ENCODE measurements at regions not wholly inside any gene's neighbourhood (a gene's known extent, or its start where the extent isn't known, plus 50 kb on each side); places are given as distances from the start of the nearest gene placed in this dataset.
"Not testable (repeated sequence)": the region's sequence is repeated elsewhere in the genome, so short reads cannot be mapped to it uniquely, and the experiment has no call there.

DNA sequence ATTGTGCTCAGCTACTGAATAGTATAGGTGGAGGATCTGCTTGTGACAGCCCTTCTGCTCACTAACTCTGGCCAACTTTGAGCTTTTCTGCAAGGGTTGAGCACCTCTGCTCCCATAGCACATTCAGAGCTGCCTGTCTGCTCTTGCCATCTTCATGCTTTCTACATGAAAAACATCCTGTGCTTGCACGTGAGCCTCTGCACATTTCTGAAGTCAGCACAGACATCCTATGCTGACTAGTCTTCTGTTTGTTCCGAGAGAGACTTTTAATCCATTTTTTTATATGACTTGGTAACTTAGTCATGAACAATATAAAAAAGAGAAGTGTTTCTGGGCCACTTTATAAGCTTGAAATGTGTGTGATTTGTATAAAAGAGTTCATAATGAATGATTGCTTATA is 969.3 kb downstream of the TMTC2 start:
- DNase-seq, result no peak

DNA sequence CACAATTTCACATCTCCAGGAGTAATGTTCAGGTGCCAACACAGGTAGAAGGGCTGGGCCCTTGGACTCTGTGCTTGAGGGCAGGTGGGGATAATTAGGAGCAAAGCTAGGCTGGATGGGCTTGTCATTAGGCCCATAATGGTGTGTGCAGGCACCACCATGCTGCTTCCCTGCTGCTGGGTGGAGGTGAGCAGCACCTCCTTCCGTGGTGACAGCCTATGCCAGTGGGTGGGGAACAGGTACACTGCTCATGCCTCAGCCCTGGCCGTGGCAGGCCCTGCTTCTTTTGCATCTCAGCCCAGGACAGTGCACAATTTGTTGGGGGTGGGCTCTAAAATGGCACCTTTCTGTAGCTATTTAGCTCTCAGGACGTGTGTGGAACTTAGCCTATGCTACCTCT is 955.5 kb downstream of the TMTC2 start:
- no peak for DNase-seq

DNA sequence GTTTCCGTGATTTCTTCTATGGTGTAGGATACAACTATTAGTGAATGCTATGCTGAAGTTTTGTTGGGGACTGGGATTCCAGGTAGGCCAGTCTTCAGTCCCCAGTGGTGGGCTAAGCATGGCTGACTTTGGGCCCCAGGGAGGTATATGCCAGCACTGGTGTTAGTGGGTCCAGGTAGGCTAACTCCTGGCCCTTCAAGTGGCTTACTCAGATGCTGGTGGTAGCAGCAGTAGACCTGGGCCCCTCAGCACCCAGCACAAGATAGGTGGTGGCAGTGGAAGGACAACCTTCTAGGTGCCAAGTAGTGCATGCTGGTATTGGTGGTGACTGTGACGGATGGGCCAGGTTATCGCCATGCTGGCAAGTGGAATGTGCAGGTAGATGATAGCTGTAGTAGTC is 955.1 kb downstream of the TMTC2 start:
- no peak for DNase-seq

DNA sequence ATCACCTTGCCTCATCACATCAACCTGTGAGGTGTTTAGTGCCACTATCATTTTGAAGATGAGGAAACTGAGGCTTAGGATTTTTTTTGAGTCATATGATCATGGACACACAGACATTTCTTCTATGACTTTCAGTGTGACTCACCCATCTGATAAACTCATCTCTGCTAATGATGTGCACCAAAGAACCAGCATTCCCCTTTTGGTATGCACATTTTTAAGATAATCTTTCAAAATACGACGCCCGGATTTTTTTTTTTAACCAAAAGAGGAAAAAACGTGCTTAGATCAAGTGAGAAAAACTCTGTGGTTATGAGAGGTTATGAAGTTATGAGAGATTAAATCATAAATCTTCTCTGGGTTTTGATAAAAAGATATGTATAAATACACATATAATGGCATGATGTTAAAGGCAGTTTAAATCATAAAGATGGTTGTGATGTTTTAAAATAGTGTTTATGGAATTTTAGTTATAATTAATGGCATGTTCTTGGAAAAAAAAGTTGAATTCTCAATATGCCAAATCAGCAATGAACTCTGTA is 948.1 kb downstream of the TMTC2 start:
- no peak for DNase-seq

DNA sequence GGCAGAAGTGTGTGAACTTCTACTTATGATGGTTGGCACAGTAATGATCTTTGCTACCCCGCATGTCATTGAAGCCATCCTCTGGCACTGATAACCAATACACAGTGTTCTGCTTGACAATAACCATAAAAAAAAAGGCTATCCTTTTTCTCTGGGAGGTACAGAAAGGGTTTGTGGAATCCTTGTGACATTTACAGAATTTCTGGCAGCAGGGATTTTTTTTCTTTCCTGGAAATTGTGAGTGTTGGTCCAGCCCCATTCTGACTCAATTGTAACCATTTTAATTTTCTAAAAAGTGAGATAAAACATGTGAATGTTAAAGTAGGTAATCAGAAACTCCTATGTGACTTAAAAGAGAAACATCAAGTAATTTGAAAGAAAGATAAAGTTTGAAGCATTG is 943.8 kb downstream of the TMTC2 start:
- no peak for DNase-seq

DNA sequence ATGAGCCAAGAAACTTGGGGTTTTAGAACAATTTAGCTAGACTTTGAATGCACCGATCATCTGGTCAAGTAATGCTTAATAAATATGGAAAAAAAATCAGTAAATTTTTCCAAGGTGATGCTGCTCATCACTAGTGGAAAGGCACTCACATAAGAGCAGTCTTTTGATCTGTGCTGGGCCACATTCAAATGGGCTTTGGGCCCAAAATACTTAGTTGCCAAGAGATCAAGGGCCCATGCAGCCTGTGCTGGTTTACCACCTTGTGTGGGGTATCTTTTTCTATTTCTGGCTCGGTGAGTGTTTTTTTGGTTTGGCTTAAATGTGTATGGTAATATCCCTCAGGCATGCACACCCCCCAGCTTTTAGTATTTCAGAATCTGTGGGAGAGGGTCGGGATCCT is 943.2 kb downstream of the TMTC2 start:
- DNase-seq, result no peak

DNA sequence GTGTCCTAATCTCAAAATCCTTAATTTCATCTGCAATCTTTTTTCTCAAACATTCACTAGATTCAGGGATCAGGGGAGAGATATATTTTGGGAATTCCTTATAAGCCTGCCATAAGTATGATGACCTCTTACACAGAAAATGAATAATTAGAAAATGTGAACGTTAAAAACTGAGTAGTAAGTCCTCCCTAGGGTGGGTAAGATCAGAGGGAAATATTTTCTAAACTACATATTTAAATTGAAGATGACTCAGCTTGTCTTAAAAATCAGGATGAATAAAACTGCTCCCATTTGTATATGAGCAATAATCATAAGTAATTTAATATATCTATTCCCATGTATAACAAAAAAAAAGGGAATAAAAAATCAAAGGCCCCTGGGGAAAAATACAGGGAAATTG is 935.5 kb downstream of the TMTC2 start:
- DNase-seq, result no peak

DNA sequence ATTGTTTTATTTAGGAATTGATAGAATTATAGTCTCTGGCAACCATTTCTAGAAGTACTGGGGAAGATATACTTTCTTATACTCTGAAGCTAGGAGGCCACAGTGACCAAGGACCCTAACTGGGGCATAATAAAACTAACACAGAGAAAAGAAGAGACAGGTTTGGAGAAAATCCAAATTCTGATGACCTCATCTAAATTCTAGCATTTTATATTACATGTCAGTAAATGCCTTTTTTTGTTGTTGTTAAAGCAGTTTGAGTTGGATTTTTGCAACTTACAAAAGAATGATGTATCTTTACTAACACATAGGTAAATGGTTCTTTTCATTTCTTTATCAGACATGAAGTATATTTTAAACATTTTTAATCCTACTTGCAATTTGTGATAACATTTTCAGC is 933.3 kb downstream of the TMTC2 start:
- DNase-seq, result no peak

DNA sequence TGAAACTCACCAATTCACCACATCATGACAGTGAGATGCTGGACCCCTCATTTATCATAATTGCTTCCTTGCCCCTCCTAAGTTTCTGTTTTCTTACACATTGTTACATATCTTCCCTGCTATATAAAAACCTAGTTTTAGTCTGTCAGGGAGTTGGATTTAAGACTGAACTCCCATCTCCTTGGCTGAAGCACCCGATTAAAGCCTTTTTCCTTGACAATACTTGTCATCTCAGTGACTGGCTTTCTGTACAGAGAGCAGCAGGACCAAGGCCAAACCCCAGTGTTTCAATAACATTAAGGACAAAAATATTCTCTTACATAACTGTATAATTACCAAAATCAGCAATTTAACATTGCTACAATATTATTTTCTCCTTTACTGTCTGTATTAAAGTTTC is 928.4 kb downstream of the TMTC2 start:
- DNase-seq, result no peak

DNA sequence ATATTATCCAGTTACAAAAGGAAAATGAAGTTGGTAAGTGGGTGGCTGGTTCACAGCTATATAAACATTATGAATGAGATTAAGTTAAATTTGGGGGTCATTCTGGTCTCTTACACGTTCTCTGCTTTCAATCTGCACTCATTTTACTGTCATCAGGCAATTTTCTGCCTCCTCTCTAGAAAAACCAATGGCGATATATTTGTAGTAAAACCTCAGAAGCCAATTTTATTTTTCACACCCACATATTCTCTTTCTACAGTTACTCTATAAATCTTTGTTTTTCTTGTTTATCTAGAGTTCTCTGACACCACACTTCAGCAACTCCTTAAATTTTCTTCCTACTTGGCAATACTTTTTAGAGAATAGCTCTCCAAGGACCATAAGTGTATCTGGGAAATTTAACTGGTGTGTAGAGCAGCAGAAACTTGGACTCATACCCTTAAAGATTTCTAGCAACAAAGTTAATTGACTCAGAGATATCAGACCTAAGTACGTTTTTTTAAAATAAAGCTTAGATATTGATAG is 926.9 kb downstream of the TMTC2 start:
- no peak for DNase-seq

DNA sequence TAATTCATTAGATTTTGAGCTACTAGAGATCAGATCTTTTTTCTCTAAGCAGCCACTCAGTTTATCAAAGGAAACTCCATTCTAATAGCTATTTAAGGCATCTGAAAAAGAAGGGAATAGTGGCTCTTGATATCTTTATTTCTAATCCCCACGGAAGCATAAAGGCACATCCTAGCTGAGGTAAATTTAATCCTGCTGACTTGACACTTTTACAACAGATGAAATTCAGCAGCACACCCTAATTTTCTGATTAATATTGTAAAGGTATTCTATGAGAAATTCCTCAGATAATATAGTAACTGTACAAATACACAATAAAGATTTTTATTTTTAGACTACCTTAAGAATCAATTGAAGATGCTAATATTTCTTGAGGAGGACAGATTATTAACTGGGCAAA is 916.4 kb downstream of the TMTC2 start:
- no peak for DNase-seq

DNA sequence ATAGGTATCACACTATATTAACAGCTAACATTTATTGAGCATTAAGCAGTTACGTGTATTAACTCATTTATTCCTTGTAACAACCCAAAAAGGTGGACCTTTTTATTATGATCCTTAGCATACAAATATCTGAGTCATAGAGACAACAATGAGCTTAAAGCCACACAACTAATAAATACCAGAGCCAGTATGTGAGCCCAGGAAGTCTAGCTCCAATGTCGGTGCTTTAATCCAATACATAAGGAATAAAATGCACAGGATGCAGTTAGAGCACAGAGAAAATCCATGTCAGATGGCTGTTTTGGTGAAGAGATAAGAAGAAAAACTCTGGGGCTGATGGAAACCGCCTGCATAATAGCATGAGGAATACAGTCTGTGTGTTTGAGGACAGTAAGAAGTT is 888.6 kb downstream of the TMTC2 start:
- no peak for DNase-seq

DNA sequence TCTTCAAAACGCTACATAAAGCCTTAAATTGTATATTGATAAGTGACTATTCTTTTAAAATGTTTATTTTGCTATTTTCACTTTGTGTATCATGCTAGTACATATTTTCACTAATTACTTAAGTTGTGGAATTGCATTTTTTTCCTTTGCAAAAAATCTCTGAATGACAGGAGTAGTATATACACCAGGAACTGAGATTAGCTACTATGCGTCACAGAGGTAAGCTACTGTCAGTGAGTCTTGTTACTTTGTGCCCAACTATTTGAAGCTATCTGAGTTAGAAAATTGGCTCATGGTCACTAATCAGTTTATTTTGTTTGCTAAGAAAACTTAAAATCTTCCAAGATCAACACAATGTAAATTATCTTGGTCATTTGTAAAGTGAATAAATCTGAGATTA is 887.4 kb downstream of the TMTC2 start:
- no peak for DNase-seq

DNA sequence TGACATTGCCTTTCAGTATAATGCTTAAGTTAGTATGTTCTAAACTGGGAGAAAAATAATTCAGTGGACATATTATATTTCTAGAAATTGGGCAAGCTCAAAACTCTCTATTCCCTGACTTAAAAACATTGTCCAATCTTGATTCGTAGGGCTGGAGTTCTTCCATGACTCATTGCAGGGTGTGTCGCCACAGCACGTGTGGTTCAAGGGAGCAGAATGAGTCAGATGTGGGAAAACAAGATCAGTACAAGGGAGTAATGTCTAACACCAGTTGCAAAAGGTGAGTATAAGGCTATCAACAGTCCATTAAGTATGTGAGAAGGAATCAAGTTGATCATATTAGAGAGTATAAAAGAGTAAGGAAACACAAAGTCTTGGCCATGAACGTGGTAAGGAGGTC is 887.0 kb downstream of the TMTC2 start:
- no peak for DNase-seq

DNA sequence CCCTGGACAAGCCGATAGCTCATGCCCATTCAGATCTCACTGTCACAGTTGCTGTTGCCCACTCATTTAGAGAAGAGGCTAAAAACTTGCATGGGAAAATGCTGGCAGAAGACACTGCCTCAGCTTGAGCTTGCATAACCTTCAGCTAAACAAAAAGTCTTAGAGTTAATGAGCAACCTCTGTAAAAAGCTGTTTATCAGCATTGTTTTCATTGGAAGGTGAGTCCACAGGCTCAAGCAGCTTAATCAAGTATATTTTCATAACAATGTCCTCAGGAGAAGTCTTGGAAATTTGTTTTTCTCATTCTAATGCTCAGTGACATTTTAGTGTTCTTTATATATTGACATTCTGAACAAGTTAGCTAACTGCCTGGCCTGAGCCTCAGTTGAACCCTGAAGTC is 872.9 kb downstream of the TMTC2 start:
- no peak for DNase-seq

DNA sequence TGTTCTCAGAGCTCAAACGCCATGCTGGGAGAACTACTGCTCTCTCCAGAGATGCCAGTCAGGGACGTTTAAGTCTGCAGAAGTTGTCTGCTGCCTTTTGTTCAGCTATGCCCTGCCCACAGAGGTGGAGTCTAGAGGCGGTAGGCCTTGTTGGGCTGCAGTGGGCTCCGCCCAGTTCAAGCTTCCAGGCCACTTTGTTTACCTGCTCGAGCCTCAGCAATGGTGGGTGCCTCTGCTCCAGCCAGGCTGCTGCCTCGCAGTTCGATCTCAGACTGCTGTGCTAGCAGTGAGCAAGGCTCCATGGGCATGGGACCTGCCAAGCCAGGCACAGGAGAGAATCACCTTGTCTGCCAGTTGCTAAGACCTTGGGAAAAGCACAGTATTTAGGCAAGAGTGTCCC is 869.3 kb downstream of the TMTC2 start:
- DNase-seq, result not testable (repeated sequence)

DNA sequence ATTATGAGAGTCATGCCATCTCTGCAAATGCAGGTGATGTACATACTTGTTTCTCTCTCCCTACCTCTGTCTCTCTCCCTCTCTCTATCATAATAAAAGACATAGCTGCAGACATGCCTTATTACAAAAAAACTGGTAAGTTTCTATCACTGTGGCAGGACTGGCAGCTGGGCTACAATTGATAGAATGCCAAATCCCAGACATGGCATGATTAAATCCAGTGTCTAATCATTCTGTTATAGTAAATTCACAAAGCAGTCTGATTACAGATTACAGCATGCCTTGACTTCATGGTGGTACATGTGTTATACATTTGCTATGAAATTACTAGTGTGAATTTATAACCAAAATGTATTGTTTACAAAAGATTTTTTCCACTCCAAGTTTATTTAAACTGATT is 854.7 kb downstream of the TMTC2 start:
- DNase-seq, result no peak

DNA sequence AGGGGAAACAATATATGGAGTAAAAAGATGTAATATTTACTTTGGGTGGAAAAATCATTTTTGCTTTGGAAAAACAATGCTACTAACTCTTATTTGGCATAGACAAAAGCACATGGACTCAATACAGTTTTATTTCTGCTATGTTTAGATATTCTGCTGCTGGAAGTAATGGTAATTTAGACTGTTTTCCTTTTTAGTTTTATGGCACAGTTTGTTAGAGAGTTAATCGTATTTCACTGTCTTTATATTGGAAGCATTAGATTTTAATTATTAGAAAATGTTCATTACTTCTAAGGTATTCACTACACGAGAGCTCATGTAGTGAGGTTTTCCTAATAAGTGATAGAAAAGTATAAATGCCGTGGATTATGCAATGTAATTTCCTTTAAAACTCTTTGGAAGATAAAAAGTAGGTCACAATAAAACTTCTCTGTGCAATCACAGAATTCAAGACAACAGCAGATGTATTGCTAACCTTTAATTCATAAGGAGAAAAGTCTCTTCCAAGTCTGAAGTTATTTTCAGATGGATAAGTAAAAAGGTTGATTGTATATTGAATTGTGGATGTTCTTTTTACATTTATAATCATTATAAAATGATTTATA is 851.8 kb downstream of the TMTC2 start:
- no peak for DNase-seq

DNA sequence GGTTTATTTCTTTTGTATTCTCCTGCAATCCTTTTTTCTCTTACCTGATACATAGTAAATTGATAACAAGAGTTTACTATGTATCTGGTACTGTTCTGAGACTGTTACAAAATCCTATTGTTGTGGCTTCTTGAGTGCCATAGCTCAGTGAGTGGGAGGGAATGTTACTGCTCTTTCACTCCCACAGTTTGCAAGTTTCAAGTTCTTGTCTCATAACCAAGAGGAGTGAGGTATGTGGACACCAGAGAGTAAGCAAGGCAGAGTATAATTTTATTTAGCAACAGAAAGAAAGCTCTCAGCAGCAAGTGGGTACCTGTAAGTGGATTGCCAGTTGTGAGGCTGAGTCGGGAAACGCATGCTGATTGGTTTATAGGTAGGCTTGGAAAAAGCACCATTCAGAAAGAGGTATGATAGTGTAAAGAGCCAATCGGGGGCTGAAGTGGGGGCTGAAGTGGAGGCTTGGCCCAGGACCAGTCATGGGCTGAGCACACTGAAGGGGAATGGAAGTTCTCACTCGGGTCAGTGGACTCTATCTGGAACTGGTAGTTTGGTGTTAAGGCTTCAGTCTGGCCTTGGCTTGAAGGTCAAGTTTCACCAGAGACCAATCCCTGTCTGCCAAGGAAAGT is 850.8 kb downstream of the TMTC2 start:
- DNase-seq, result no peak

DNA sequence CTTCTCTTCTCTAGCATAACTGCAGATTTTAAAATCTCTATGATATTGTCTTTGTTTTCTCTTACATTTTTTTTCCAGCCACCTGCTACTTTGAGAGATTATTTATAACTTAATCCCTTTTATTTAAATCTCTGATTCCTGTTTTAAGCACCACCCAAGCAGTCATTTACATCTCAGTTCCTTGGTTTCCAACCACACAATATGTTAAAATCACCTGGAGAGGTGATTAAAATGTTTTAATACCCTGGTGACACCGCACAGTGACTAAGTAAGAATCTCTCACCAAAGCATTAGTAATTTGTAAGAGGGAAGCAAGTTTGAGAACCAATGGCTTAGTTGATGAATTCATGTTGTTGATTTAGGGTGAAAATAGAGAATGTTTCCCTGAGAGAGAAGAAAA is 849.8 kb downstream of the TMTC2 start:
- DNase-seq, result no peak

DNA sequence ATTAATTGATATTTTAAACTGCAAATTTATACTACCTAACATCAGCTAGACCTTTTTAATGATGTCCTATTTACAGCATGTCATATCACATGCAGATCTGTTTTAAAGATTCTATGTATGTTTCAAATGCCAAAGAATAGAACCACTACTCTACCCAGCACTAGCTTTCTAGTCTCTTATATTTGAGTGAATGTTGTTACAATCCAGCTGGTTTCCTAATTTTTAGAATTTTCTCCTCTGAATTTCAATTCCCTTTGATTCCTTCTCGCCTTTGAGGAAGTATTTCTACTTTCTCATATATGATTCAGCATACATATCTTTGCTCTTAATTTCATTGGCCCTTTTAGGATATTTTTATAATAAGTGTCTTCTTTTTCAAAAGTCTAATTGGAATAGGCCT is 841.9 kb downstream of the TMTC2 start:
- DNase-seq, result no peak

DNA sequence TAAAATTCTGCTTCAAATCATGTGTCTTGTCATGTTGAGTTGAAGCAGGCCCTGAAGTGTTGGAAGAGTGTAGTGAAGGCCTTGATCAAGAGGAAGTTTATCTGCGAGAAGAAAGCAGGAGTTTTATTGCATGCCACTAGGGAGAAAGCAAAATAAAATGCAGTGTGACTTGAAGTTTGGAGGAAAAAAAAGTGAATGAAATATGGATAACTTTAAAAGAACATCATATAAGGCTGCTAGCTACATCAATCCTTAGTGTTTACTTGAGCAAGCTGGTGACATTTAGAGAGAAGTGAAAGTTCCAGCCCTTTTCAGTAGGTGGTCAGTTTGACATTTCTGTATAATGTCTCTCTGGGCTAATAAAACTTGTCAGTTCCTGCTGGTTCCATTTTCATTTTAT is 841.1 kb downstream of the TMTC2 start:
- no peak for DNase-seq

DNA sequence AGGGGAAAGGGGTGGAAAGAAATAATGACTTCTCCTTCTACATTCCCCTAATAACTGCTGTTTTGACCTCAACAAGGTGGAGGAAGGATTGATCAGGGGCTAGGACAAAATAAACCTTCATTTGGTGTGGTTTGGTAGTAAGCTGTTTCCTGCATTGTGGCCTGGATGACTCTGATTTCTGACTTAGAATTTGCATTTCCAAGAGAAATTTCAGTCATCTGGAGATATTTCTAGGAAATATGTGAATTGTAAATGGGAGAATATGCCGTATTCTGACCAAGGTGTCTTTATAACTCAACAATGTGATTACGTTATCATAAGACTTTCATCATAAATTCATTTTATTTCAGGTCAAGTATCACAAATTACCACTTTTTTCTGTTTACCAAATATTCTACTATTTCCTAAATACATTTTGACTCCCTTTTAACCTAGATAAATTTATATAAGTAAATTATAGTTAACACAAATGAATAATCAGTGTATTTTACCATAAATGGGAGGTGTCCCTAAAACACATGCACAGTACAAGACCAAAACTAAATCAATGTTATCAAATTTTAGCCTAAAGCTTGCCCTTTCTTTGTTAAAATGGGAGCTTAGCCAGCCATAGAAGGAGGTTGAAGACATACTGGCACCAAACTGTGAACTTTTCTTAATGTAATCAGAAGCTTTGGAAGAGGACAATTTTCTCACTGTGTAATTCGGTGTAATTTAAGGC is 828.8 kb downstream of the TMTC2 start:
- no peak for DNase-seq

DNA sequence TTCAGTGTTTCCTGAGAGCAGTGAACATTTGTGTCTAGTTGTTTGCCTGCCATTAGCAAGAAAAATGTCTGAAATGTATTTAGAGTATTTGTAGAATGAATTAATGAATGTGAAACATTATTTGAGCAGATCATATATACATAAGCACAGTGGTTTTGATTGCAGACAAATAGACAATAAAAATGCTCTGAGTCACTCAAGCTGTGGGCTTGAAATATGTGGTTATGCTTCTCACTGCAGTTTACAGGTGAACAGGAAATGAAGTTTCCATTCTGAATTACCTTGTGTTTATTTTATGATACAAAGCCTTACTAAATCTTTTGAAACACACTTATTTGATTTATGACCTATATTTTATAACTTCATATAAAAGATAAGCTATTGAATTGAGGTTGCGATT is 827.7 kb downstream of the TMTC2 start:
- DNase-seq, result no peak

Measured in activated CD4-positive, alpha-beta T cell treated with anti-CD3 and anti-CD28 coated beads, Interleukin-2, amount 50 U/mL, for 16 hours (primary cell).